ENCODE measurements at regions not wholly inside any gene's neighbourhood (a gene's known extent, or its start where the extent isn't known, plus 50 kb on each side); places are given as distances from the start of the nearest gene placed in this dataset.

DNA sequence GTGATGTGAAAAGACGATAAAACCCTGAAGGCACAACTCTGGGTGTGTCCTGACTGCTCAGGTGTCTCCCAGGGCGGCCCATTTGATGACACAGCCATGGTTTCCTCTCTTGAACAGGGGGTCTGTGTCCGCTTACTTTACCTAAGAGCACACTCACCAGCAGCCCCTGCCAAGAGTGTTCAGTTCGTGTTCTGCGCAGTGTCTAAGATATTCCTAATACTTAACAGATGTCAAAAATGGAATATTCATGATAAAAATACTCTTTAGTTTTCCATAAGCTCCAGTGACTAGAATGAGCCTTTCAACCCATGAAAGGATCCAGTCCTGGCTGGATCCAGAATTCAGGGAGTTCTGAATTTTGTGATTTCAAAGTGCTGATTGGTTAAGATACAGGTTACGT is 492.4 kb downstream of the TNS3 start:
- H3K4me3 ChIP-seq: no peak overlapping the region
- no peaks in the 10 kb centered on the region for H3K9me3 ChIP-seq
- 57 to 66% methylated on average over 6 of the region's 6 CpGs for WGBS, 2 donors
- intact Hi-C loops (cut with DNase I): loop anchor here (5.0 kb wide), 1 partner anchor 1172 kb away; no protein-coding TSS in a partner anchor
- ATAC-seq (no peak), DNase-seq (no peak)
- TF ChIP-seq, protein P1, sequence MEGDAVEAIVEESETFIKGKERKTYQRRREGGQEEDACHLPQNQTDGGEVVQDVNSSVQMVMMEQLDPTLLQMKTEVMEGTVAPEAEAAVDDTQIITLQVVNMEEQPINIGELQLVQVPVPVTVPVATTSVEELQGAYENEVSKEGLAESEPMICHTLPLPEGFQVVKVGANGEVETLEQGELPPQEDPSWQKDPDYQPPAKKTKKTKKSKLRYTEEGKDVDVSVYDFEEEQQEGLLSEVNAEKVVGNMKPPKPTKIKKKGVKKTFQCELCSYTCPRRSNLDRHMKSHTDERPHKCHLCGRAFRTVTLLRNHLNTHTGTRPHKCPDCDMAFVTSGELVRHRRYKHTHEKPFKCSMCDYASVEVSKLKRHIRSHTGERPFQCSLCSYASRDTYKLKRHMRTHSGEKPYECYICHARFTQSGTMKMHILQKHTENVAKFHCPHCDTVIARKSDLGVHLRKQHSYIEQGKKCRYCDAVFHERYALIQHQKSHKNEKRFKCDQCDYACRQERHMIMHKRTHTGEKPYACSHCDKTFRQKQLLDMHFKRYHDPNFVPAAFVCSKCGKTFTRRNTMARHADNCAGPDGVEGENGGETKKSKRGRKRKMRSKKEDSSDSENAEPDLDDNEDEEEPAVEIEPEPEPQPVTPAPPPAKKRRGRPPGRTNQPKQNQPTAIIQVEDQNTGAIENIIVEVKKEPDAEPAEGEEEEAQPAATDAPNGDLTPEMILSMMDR (IDR thresholded peaks at IDR 0.05): no peak
- no peak for TF ChIP-seq POLR2A (IDR thresholded peaks at IDR 0.05)
- H3K27ac ChIP-seq: no peak overlapping the region
- peaks cover 7% of the 10 kb centered on the region for H3K4me1 ChIP-seq
- H3K27me3 ChIP-seq: no peaks in the 10 kb centered on the region
- no peaks in the 10 kb centered on the region for H3K36me3 ChIP-seq (replicated peaks in 1 of 2; ENCODE audit: insufficient read depth in 1 of 2, low read depth in 2 of 2)

DNA sequence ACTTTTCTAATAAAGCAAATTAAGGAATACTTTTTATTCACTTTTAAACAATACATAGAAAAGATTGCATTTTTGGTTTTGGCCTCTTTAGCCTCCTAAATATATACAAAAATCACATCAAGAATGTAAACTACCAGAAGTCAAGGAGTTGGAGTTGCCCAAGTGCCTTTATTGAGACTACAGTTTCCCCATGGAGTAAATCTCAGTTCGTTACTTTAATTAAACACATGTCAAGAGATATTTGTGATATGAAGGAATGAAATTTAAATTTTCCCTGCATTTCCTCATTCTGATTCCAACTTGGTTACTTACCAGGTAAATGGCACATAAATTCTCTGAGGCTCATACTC is 492.9 kb downstream of the TNS3 start:
- no peak for ATAC-seq
- intact Hi-C loops (cut with DNase I): loop anchor here (5.0 kb wide), 1 partner anchor 1172 kb away; no protein-coding TSS in a partner anchor
- WGBS, 2 donors: 2 to 5% methylated on average over 1 of the region's 1 CpG

DNA sequence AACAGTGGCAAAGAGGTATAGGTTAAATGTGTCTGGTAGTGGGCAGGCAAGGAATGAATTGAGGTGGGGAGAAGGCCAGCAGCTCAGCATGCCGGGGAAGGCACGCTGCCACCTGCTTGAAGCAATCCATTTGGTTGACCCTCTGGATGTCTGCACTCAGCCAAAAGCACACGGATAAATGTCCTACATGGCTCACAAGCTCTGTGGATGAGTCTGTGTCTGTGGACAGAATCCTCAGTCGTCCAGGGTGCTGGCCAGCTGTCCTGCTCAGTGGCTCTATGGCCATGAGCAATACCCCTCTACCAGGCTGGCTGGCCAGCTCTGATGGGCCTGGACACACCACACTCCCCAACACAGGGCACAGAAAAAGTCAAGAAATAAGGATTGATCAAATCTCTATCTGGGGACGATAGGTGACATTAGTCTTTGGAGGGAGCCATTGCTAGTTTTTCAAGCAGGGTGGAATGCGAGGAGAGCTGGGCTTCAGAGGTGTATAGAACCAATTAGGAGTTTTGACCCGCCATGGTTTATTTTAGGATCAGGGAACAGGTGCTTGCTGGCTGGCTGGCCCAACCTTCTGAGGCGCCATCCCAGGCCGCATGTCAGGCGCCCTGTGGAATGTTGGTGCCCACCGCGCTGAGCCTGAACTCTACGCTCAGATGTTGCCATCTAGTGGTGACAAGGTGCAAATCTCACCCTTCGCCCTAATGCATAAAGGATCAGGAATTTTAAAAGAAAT is 493.4 kb downstream of the TNS3 start:
- 33 to 42% methylated on average over 13 to 14 of the region's 14 CpGs for WGBS, 2 donors
- Histone ChIP-seq H3K27me3 (no peaks in the 10 kb centered on the region), H3K4me3 (no peak overlapping the region), H3K4me1 (peaks cover 7% of the 10 kb centered on the region), H3K36me3 (replicated peaks in 1 of 2; ENCODE audit: insufficient read depth in 1 of 2, low read depth in 2 of 2) (no peaks in the 10 kb centered on the region), H3K9me3 (no peaks in the 10 kb centered on the region), H3K27ac (no peak overlapping the region)
- TF ChIP-seq, protein P1 (IDR thresholded peaks at IDR 0.05): peak; percentile 49 to 93 (median 85)
- no peak for TF ChIP-seq POLR2A (IDR thresholded peaks at IDR 0.05)
- ATAC-seq: peak; percentile 81
- intact Hi-C loops (cut with DNase I): loop anchor here (5.0 kb wide), 1 partner anchor 1171 kb away; no protein-coding TSS in a partner anchor
- DNase-seq: peak; percentile 60 to 72 (median 64)

More for the DNA sequence above, 492.9 kb downstream of the TNS3 start:
- Histone ChIP-seq H3K4me1 (peaks cover 7% of the 10 kb centered on the region), H3K27me3 (no peaks in the 10 kb centered on the region), H3K36me3 (replicated peaks in 1 of 2; ENCODE audit: insufficient read depth in 1 of 2, low read depth in 2 of 2) (no peaks in the 10 kb centered on the region), H3K9me3 (no peaks in the 10 kb centered on the region), H3K4me3 (no peak overlapping the region), H3K27ac (no peak overlapping the region)
- no peak for TF ChIP-seq POLR2A (IDR thresholded peaks at IDR 0.05)
- no peak for DNase-seq

DNA sequence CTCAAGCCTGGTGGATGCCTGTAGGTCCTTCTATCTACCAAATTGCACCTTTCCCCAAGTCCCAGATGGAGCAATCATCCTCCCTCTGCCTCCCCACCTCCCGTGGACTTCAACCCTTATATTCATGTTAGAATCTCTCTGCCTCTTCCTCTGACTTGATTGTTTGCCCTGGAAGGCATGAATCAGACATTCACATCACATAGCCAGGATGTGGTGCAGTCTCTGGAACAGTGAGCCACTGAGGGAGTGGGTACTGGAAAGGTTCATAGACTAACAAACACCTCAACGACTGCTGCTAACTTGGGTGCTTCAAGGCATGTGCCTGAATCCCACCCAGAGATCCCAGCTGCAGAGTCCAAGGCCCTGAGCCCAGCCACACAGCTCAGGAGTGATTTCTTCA is 494.0 kb downstream of the TNS3 start:
- intact Hi-C loops (cut with DNase I): loop anchor here (5.0 kb wide), 1 partner anchor 1171 kb away; no protein-coding TSS in a partner anchor
- WGBS, 2 donors: 42 to 47% methylated on average over 2 of the region's 2 CpGs
- DNase-seq (no peak), ATAC-seq (no peak)
- TF ChIP-seq, protein P1 (IDR thresholded peaks at IDR 0.05): no peak
- no peak for TF ChIP-seq POLR2A (IDR thresholded peaks at IDR 0.05)
- H3K27me3 ChIP-seq: no peaks in the 10 kb centered on the region
- no peaks in the 10 kb centered on the region for H3K9me3 ChIP-seq
- no peaks in the 10 kb centered on the region for H3K36me3 ChIP-seq (replicated peaks in 1 of 2; ENCODE audit: insufficient read depth in 1 of 2, low read depth in 2 of 2)
- H3K4me1 ChIP-seq: peaks cover 7% of the 10 kb centered on the region
- no peak overlapping the region for H3K4me3 ChIP-seq
- H3K27ac ChIP-seq: no peak overlapping the region

DNA sequence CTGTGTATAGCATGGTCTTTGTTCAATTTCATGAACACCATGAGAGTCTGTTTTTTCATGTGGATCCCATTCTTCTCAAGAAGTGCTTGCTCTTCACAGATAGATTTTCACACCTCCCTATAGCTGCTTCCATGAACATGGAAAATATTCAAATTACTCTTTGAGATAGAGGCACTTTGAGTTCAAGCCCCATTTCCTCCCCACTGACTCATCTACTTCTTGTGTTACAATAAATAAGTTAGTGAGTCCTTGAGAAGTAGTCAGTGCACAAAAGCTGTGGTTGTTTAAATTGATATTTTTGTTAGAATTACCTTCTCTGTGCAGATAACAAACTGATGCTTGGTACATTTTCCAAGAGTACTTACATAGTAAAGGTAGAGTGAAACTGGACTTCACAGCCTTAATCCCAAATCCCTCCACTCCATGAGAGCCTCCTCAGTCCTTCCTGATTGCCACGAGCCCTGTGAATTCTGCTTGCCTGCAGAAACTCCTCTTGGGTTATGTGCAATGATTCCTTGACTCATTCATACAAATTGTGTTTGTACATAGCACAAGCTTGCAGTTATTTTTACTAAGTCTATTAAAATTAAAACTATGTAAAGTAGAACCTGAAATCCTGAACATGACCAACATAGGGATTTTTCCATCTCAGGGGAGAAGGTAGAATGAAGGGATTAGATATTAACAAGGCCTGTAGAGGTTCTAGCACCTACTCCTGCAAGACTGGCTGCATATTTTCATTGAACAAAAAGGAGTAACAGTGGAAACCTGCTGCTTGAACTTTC is 496.2 kb downstream of the TNS3 start:
- no peaks in the 10 kb centered on the region for H3K9me3 ChIP-seq
- H3K36me3 ChIP-seq (replicated peaks in 1 of 2; ENCODE audit: insufficient read depth in 1 of 2, low read depth in 2 of 2): no peaks in the 10 kb centered on the region
- TF ChIP-seq, protein P1 (IDR thresholded peaks at IDR 0.05): no peak
- no peak for TF ChIP-seq POLR2A (IDR thresholded peaks at IDR 0.05)
- DNase-seq: no peak
- no peaks in the 10 kb centered on the region for H3K27me3 ChIP-seq
- H3K4me3 ChIP-seq: no peak overlapping the region
- peaks cover 7% of the 10 kb centered on the region for H3K4me1 ChIP-seq
- 81 to 96% methylated on average over 1 of the region's 1 CpG for WGBS, 2 donors
- no peak overlapping the region for H3K27ac ChIP-seq
- intact Hi-C loops (cut with DNase I): loop anchor here (5.0 kb wide), 1 partner anchor 1168 kb away; no protein-coding TSS in a partner anchor
- ATAC-seq: no peak
